Peyer's patch (tissue), 4 donors: ENCODE measurements at regions not wholly inside any gene's neighbourhood (a gene's known extent, or its start where the extent isn't known, plus 50 kb on each side); places are given as distances from the start of the nearest gene placed in this dataset.

Experiments
- DNase-seq, 3 donors: peaks; one replicate each; pipeline ENCODE4 v3.0.0-alpha.2; 2017 to 2019
- H3K27ac ChIP-seq, 4 donors: fragments of 200-600 bp; sonication (generic); one replicate each; pipeline ENCODE4 v1.5.1; 2016 to 2019
- H3K27me3 ChIP-seq, 2 donors: fragments of 200-600 bp; sonication (generic); one replicate each; pipeline ENCODE4 v1.5.1; 2019
- H3K36me3 ChIP-seq, 3 donors: fragments of 200-600 bp; sonication (generic); one replicate each; pipeline ENCODE4 v1.5.1; 2016 to 2019
- H3K4me1 ChIP-seq, 4 donors: fragments of 200-600 bp; sonication (generic); one replicate each; pipeline ENCODE4 v1.5.1; 2016 to 2019
- H3K4me3 ChIP-seq, 4 donors: fragments of 200-600 bp; sonication (generic); 1 replicate in 3 of 4; 2 replicates in 1 of 4; pipeline ENCODE4 v1.5.1; 2016 to 2019; ENCODE audit warnings: mild to moderate bottlenecking in 1 of 4
- H3K9me3 ChIP-seq, 4 donors: fragments of 200-600 bp; sonication (generic); one replicate each; pipeline ENCODE4 v1.5.1; 2016 to 2019; ENCODE audit warnings: mild to moderate bottlenecking in 1 of 4
- CTCF ChIP-seq, 6 experiments: fragments of 450-650 bp in 4 of 6; fragments of 200-600 bp in 2 of 6; sonication (generic) in 1 of 6; IDR thresholded peaks; one replicate each; pipeline ENCODE4 v1.5.1; 2017 to 2019; ENCODE audit warnings: antibody characterized with exemption in 6 of 6, mild to moderate bottlenecking in 3 of 6, moderate library complexity in 1 of 6
- POLR2A ChIP-seq, 2 donors: fragments of 450-650 bp; IDR thresholded peaks; one replicate each; pipeline ENCODE4 v1.5.1; 2017; ENCODE audit warnings: antibody characterized with exemption in 2 of 2, mild to moderate bottlenecking in 2 of 2, moderate library complexity in 2 of 2

- Histone ChIP-seq H3K4me1 (peaks cover 0 to 14% (median 0%) of the 10 kb centered on the region in 4 donors), H3K27ac (no peak overlapping the region), H3K9me3 (no peaks in the 10 kb centered on the region), H3K4me3 (no peak overlapping the region), H3K36me3 (no peaks in the 10 kb centered on the region), H3K27me3 (no peaks in the 10 kb centered on the region)
- TF ChIP-seq POLR2A (IDR thresholded peaks at IDR 0.05) (no peak), CTCF (IDR thresholded peaks at IDR 0.05) (no peak)
- DNase-seq, result no peak
Measured at GRCh38 chr11:43545610-43546009, 134.9 kb upstream of the HSD17B12 start.

- H3K27ac ChIP-seq, result peak overlapping the region in 1 of 4 donors; percentile 46
- no peak for TF ChIP-seq POLR2A (IDR thresholded peaks at IDR 0.05)
- no peak for TF ChIP-seq CTCF (IDR thresholded peaks at IDR 0.05)
- H3K36me3 ChIP-seq, result no peaks in the 10 kb centered on the region
- H3K4me3 ChIP-seq, result peak overlapping the region in 2 of 4 donors; percentile 43 to 47
- H3K9me3 ChIP-seq, result no peaks in the 10 kb centered on the region
- H3K27me3 ChIP-seq, result no peaks in the 10 kb centered on the region
- peaks cover 0 to 14% (median 0%) of the 10 kb centered on the region in 4 donors for H3K4me1 ChIP-seq
- DNase-seq, result no peak
Measured at GRCh38 chr11:43546561-43547429, 133.7 kb upstream of the HSD17B12 start.

- peak overlapping the region in 1 of 4 donors; percentile 46 for H3K27ac ChIP-seq
- peak overlapping the region in 2 of 4 donors; percentile 43 to 47 for H3K4me3 ChIP-seq
- H3K27me3 ChIP-seq, result no peaks in the 10 kb centered on the region
- no peaks in the 10 kb centered on the region for H3K36me3 ChIP-seq
- no peaks in the 10 kb centered on the region for H3K9me3 ChIP-seq
- no peak for DNase-seq
- no peak for TF ChIP-seq POLR2A (IDR thresholded peaks at IDR 0.05)
- TF ChIP-seq CTCF (IDR thresholded peaks at IDR 0.05), result no peak
- H3K4me1 ChIP-seq, result peaks cover 0 to 14% (median 0%) of the 10 kb centered on the region in 4 donors
Measured at GRCh38 chr11:43547430-43547831, 133.1 kb upstream of the HSD17B12 start.

DNA sequence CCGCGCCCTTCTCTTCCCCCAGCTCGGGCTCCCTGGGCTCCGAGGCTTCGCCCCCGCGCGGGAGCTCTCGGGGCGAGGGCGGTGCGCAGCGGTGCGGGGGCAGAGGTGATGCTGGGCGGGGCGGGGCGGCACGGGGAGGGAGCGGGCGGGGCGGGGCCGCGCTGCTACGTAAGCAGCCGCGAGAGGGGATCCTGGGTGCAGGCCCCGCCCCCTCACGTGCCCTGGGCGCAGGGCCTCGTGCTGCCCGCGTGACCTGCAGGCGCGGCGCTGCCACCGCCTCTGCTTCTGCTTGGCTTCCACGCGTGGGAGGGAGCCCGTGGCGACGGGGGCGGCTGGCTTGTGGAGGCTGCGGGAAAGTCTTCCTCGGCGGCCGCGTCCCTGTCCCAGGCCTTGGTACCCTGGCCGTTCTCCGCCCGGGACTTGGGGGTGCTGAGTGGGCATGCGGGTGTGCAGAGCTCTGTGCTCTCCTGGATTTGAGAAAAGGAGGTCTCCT, 132.6 kb upstream of the HSD17B12 start:
- DNase-seq, result peak in 2 of 3 donors; percentile 49 to 63
- no peaks in the 10 kb centered on the region for H3K36me3 ChIP-seq
- H3K27me3 ChIP-seq, result no peaks in the 10 kb centered on the region
- peak overlapping the region in 1 of 4 donors; percentile 46 for H3K27ac ChIP-seq
- H3K4me3 ChIP-seq, result peak overlapping the region in 2 of 4 donors; percentile 43 to 47
- TF ChIP-seq POLR2A (IDR thresholded peaks at IDR 0.05) (no peak), CTCF (IDR thresholded peaks at IDR 0.05) (no peak)
- no peaks in the 10 kb centered on the region for H3K9me3 ChIP-seq
- peaks cover 0 to 14% (median 0%) of the 10 kb centered on the region in 4 donors for H3K4me1 ChIP-seq

DNA sequence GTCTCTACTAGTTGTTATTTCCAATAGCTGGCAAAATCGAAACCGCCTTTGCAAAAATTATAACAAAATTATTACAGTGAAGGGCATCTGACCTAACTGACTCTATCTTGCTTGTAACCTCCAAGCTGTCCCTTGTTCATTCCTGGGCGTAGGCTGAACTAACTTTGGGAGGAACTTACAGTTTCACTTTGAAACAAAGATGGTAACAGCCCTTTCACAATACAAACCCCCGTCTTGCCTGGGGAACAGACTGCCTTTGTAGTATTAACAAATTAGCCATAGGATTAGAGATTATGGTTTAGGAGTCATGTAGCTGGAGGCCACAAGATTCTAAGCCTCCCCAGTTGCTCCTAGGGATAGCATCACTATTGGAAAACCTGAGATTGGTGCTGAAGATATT, 131.6 kb upstream of the HSD17B12 start:
- peaks cover 0 to 14% (median 0%) of the 10 kb centered on the region in 4 donors for H3K4me1 ChIP-seq
- no peaks in the 10 kb centered on the region for H3K9me3 ChIP-seq
- no peak for DNase-seq
- H3K36me3 ChIP-seq, result no peaks in the 10 kb centered on the region
- no peak overlapping the region for H3K4me3 ChIP-seq
- no peak overlapping the region for H3K27ac ChIP-seq
- TF ChIP-seq CTCF (IDR thresholded peaks at IDR 0.05) (no peak), POLR2A (IDR thresholded peaks at IDR 0.05) (no peak)
- no peaks in the 10 kb centered on the region for H3K27me3 ChIP-seq
